ENCODE measurements at regions not wholly inside any gene's neighbourhood (a gene's known extent, or its start where the extent isn't known, plus 50 kb on each side); places are given as distances from the start of the nearest gene placed in this dataset.

DNA sequence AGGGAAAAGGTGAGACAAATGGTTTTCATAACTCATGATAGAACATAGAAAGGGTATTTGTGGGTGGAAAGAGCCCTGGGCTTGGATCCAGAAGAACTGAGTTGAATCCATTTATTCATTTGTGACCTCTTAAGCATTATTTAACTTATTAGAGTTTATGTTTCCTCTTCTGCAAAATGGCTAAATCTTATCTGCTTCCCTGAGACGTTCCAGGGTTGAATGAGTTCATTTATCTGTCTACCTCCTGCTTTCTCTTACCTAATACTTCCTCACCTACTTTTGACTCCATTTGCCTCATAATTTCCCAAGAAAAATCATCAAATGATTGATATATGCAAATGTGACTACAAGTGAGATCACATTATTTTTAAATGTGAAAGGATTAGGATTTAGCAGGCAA lies 152.7 kb upstream of the GAS1 start:
- TF ChIP-seq, protein P1, sequence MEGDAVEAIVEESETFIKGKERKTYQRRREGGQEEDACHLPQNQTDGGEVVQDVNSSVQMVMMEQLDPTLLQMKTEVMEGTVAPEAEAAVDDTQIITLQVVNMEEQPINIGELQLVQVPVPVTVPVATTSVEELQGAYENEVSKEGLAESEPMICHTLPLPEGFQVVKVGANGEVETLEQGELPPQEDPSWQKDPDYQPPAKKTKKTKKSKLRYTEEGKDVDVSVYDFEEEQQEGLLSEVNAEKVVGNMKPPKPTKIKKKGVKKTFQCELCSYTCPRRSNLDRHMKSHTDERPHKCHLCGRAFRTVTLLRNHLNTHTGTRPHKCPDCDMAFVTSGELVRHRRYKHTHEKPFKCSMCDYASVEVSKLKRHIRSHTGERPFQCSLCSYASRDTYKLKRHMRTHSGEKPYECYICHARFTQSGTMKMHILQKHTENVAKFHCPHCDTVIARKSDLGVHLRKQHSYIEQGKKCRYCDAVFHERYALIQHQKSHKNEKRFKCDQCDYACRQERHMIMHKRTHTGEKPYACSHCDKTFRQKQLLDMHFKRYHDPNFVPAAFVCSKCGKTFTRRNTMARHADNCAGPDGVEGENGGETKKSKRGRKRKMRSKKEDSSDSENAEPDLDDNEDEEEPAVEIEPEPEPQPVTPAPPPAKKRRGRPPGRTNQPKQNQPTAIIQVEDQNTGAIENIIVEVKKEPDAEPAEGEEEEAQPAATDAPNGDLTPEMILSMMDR (IDR thresholded peaks at IDR 0.05; ENCODE audit: insufficient read depth, low read length), result no peak
- TF ChIP-seq POLR2AphosphoS5 (IDR thresholded peaks at IDR 0.05; ENCODE audit: low read depth) (no peak), GABPA (IDR thresholded peaks at IDR 0.05; ENCODE audit: low read depth) (no peak)
